ENCODE measurements at regions not wholly inside any gene's neighbourhood (a gene's known extent, or its start where the extent isn't known, plus 50 kb on each side); places are given as distances from the start of the nearest gene placed in this dataset.

DNA sequence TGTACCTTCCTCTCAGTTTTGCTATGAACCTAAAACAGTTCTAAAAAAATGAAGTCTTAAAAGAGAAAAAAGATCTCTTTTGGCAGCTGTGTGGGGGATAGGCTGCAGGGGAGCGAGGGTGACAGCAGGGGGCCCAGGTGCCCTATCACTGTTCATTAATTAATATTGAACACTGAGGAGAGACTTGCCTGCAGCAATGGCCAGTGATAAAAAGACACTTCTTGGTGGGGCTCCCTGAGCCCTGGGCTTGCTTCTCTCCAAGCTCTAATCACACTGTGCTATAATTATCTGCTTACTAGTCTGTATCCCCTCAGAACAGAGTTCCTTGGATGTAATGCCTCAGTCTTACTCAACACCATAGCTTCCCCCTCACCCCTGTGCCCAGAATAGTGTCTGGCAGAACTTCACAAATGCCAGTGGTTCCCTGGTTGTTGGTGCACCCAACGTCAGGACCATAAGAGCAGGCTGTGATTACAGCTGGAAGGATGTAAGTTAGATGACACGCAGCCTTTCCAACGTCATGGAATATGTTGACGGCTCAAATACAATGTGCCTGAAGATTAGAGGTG is 52.0 kb upstream of the IRX6 start:
- no peaks in the 10 kb centered on the region for H3K36me3 ChIP-seq (ENCODE audit: low read depth)
- H3K9me3 ChIP-seq = no peaks in the 10 kb centered on the region
- H3K4me3 ChIP-seq = no peak overlapping the region
- ATAC-seq (no peak), DNase-seq (no peak)
- intact Hi-C loops (cut with DNase I, micrococcal nuclease) = no loop called here
- TF ChIP-seq, protein P1, sequence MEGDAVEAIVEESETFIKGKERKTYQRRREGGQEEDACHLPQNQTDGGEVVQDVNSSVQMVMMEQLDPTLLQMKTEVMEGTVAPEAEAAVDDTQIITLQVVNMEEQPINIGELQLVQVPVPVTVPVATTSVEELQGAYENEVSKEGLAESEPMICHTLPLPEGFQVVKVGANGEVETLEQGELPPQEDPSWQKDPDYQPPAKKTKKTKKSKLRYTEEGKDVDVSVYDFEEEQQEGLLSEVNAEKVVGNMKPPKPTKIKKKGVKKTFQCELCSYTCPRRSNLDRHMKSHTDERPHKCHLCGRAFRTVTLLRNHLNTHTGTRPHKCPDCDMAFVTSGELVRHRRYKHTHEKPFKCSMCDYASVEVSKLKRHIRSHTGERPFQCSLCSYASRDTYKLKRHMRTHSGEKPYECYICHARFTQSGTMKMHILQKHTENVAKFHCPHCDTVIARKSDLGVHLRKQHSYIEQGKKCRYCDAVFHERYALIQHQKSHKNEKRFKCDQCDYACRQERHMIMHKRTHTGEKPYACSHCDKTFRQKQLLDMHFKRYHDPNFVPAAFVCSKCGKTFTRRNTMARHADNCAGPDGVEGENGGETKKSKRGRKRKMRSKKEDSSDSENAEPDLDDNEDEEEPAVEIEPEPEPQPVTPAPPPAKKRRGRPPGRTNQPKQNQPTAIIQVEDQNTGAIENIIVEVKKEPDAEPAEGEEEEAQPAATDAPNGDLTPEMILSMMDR (IDR thresholded peaks at IDR 0.05) = no peak
- no peaks in the 10 kb centered on the region for H3K4me1 ChIP-seq (ENCODE audit: low read depth)

DNA sequence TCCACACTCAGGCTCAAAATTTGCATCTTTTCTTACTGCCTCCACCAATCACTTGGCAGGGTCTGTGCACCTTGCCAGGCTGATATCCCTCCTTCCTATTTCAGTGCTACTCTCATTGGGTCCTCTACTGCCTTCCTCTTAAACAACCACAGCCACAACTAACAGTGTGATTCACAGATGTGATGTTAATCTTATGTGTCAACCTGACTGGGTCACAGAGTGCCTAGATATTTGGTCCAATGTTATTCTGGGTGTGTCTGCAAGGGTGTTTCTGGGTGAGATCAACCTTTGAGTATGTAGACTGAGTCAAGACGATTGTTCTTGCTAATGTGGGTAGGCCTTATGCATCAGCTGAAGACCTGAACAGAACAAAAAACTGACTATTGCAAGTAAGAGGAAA is 51.3 kb upstream of the IRX6 start:
- no peaks in the 10 kb centered on the region for H3K9me3 ChIP-seq
- no peak overlapping the region for H3K4me3 ChIP-seq
- H3K4me1 ChIP-seq (ENCODE audit: low read depth) = no peaks in the 10 kb centered on the region
- no peak for ATAC-seq
- DNase-seq = no peak
- TF ChIP-seq, protein P1 (IDR thresholded peaks at IDR 0.05) = no peak
- no peaks in the 10 kb centered on the region for H3K36me3 ChIP-seq (ENCODE audit: low read depth)
- intact Hi-C loops (cut with DNase I, micrococcal nuclease) = no loop called here

DNA sequence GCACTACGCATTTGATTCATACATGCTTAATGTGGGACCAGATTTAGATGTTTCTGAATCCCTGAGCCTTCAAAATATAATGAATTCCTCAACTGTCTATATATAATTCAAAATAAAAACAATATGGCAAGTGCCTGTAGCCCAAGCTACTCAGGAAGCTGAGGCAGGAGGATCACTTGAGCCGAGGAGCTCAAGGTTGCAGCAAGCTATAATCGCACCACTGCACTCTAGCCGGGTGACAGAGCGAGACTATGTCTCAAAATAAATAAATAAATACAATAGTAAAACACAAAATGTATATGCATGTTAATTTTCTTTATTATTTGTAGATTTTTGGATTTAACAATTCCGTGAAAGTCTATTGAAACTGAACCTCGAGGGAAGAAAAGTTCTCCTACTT is 50.6 kb upstream of the IRX6 start:
- H3K9me3 ChIP-seq = no peaks in the 10 kb centered on the region
- no peaks in the 10 kb centered on the region for H3K36me3 ChIP-seq (ENCODE audit: low read depth)
- H3K4me1 ChIP-seq (ENCODE audit: low read depth) = no peaks in the 10 kb centered on the region
- no peak overlapping the region for H3K4me3 ChIP-seq
- intact Hi-C loops (cut with DNase I, micrococcal nuclease) = no loop called here
- DNase-seq (no peak), ATAC-seq (no peak)
- TF ChIP-seq, protein P1 (IDR thresholded peaks at IDR 0.05) = no peak

DNA sequence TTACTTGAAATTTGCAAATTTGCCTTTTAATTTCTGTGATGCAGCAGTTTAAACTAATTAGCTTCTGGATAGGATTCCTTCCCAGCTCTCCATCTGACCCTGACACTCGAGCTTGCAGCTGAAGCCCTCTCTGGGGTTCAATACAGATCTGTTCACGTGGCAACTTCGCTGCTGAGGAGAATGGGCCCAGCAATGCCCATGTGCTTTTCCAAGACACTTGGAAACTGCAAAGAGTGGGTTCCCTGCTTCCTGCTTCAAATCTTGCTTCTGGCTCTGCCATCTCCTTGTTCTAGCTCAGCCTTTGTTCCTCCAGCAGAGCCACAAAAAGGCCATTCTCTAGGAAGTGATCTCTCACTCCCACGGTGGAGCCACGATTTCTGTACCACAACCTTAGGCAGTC is 50.0 kb upstream of the IRX6 start:
- TF ChIP-seq, protein P1 (IDR thresholded peaks at IDR 0.05) = no peak
- H3K4me3 ChIP-seq = no peak overlapping the region
- ATAC-seq = no peak
- H3K9me3 ChIP-seq = no peaks in the 10 kb centered on the region
- H3K4me1 ChIP-seq (ENCODE audit: low read depth) = no peaks in the 10 kb centered on the region
- H3K36me3 ChIP-seq (ENCODE audit: low read depth) = no peaks in the 10 kb centered on the region
- no peak for DNase-seq
- intact Hi-C loops (cut with DNase I, micrococcal nuclease) = no loop called here
